HG03439 (cell line): ENCODE measurements at regions not wholly inside any gene's neighbourhood (a gene's known extent, or its start where the extent isn't known, plus 50 kb on each side); places are given as distances from the start of the nearest gene placed in this dataset.

ENCODE experiments used
- ATAC-seq: cut with Tn5 transposase; IDR thresholded peaks from one replicate; pipeline ENCODE4 v1.9.1; 2021; ENCODE audit warnings: mild to moderate bottlenecking, moderate library complexity; ENCODE audit not compliant: unreplicated experiment

- no peak for ATAC-seq
Observed at GRCh38 chr9:71590362-71590761, 178.0 kb downstream of the CEMIP2 start.

GRCh38 chr9:71589612-71590011 is 178.7 kb downstream of the CEMIP2 start:
- no peak for ATAC-seq

GRCh38 chr9:71587576-71588362 is 180.5 kb downstream of the CEMIP2 start:
- no peak for ATAC-seq

GRCh38 chr9:71583792-71584191 is 184.5 kb downstream of the CEMIP2 start:
- no peak for ATAC-seq

- no peak for ATAC-seq
Observed at GRCh38 chr9:71582347-71582746, 186.0 kb downstream of the CEMIP2 start.

- ATAC-seq = no peak
Observed at GRCh38 chr9:71581101-71581500, 187.2 kb downstream of the CEMIP2 start.

GRCh38 chr9:71571186-71571585 is 197.1 kb downstream of the CEMIP2 start:
- no peak for ATAC-seq

- no peak for ATAC-seq
Observed at GRCh38 chr9:71567890-71568289, 200.4 kb downstream of the CEMIP2 start.

GRCh38 chr9:71562140-71562539 is 206.2 kb downstream of the CEMIP2 start:
- no peak for ATAC-seq

- ATAC-seq = no peak
Observed at GRCh38 chr9:71557310-71557709, 211.0 kb downstream of the CEMIP2 start.

GRCh38 chr9:71552480-71552879 is 215.8 kb downstream of the CEMIP2 start:
- no peak for ATAC-seq

GRCh38 chr9:71549023-71549422 is 219.3 kb downstream of the CEMIP2 start:
- peak; percentile 73 for ATAC-seq

GRCh38 chr9:71544464-71544863 is 223.8 kb downstream of the CEMIP2 start:
- ATAC-seq = no peak

- ATAC-seq = no peak
Observed at GRCh38 chr9:71541436-71541835, 226.9 kb downstream of the CEMIP2 start.

GRCh38 chr9:71524996-71525580 is 243.2 kb downstream of the CEMIP2 start:
- no peak for ATAC-seq

GRCh38 chr9:71524516-71524915 is 243.8 kb downstream of the CEMIP2 start:
- ATAC-seq = no peak

- ATAC-seq = no peak
Observed at GRCh38 chr9:71521132-71521531, 247.2 kb downstream of the CEMIP2 start.

GRCh38 chr9:71519098-71519696 is 249.1 kb downstream of the CEMIP2 start:
- no peak for ATAC-seq

- ATAC-seq = no peak
Observed at GRCh38 chr9:71518045-71518827, 250.1 kb downstream of the CEMIP2 start.

- ATAC-seq = no peak
Observed at GRCh38 chr9:71515626-71516025, 252.7 kb downstream of the CEMIP2 start.

GRCh38 chr9:71515107-71515506 is 253.2 kb downstream of the CEMIP2 start:
- no peak for ATAC-seq
